ENCODE measurements at regions not wholly inside any gene's neighbourhood (a gene's known extent, or its start where the extent isn't known, plus 50 kb on each side); places are given as distances from the start of the nearest gene placed in this dataset.

DNA sequence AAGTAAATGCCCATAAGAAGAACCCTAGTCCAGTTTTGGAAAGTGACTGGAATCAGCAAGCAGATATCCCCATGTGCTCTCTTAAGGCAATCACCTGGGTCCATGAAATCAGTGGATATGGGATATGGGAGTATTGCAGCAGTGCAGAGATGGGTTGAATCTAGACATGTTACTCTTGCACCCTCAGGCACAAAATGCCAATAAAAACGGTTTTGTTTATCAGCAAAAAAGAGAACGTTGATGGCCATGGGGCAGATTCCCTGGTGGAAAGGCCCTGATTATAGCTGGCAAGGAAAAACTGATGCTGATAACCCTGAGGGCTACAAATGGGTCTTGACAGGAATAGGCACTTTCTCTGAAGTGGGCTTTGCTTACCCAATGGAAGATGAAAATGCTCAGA, 380.2 kb upstream of the SEMA6D start:
- no peak for TF ChIP-seq TCF7L2 (IDR thresholded peaks at IDR 0.05; ENCODE audit: borderline replicate concordance, extremely low read depth, insufficient read depth, insufficient read length)
- no peak for TF ChIP-seq JUND (IDR thresholded peaks at IDR 0.05)
- no peak for TF ChIP-seq SIN3A (IDR thresholded peaks at IDR 0.05; ENCODE audit: low read depth)
- TF ChIP-seq EZH2phosphoT487 (IDR thresholded peaks at IDR 0.05; ENCODE audit: borderline replicate concordance): no peak
- TF ChIP-seq RAD21 (IDR thresholded peaks at IDR 0.05; ENCODE audit: low read depth): no peak
- no peaks in the 10 kb centered on the region for H3K9me2 ChIP-seq (ENCODE audit: insufficient read depth)
- POLR2A ChIA-PET: no interaction called here
- no peaks in the 10 kb centered on the region for H3K79me2 ChIP-seq (ENCODE audit: insufficient read depth, low read length)
- BruUV-seq (replicated peaks): no TSS peak
- no peak overlapping the region for H3K27ac ChIP-seq (ENCODE audit: low read depth, low read length)
- DNase-seq (ENCODE audit: low read depth, low spot score) (no peak), ATAC-seq (no peak)
- no peak overlapping the region for H3K4me2 ChIP-seq (ENCODE audit: low read length)
- no peaks in the 10 kb centered on the region for H3K27me3 ChIP-seq (ENCODE audit: insufficient read depth, low read length)
- H3K4me3 ChIP-seq (replicated peaks in 1 of 2; ENCODE audit: low read depth in 1 of 2, low read length in 2 of 2): no peak overlapping the region
- no peaks in the 10 kb centered on the region for H3K4me1 ChIP-seq (ENCODE audit: control insufficient read depth in 1 of 2, insufficient read depth in 2 of 2, low read length in 2 of 2)
- H3K9ac ChIP-seq (ENCODE audit: low read length): no peak overlapping the region
- no peaks in the 10 kb centered on the region for H3K36me3 ChIP-seq (ENCODE audit: control insufficient read depth in 1 of 2, insufficient read depth in 2 of 2, low read length in 2 of 2)
- CTCF ChIA-PET: no interaction called here
- no peaks in the 10 kb centered on the region for H4K20me1 ChIP-seq (ENCODE audit: insufficient read depth)
- RAD21 ChIA-PET (ENCODE audit: low non-redundant PET in 1 of 2, low total read pairs in 2 of 2, uncharacterized antibody in 2 of 2, unreplicated experiment in 2 of 2): no interaction called here
- H3K9me3 ChIP-seq (ENCODE audit: control insufficient read depth in 1 of 2, insufficient read depth in 1 of 2, low read depth in 1 of 2, low read length in 2 of 2): peaks cover 6 to 42% of the 10 kb centered on the region in 2 experiments; a peak in 2 of 4 replicates
- no peak overlapping the region for H2AFZ ChIP-seq (ENCODE audit: low read depth, low read length, poor library complexity, severe bottlenecking)
- intact Hi-C loops (cut with micrococcal nuclease): no loop called here

DNA sequence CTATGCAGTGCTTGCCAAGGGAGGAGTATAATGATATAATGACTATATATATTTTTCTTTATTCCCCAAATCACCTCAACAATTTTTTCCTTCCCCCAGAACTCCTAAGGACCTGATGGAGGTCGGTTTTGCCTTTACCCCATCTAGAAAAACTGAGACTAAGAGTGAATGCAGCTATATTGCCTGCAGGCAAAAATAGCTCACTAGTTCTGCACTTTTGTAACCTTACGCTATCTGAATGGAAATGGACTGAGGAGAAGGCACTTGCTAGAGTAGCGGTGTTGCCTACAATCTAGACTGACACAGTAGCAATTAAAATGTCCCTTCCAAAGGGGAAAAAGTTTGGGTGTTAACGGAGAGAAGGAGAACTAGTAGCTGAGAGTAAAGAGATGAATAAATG, 379.5 kb upstream of the SEMA6D start:
- no peak overlapping the region for H3K4me3 ChIP-seq (replicated peaks in 1 of 2; ENCODE audit: low read depth in 1 of 2, low read length in 2 of 2)
- H3K9me3 ChIP-seq (ENCODE audit: control insufficient read depth in 1 of 2, insufficient read depth in 1 of 2, low read depth in 1 of 2, low read length in 2 of 2): peaks cover 6 to 42% of the 10 kb centered on the region in 2 experiments; a peak in 2 of 4 replicates
- H4K20me1 ChIP-seq (ENCODE audit: insufficient read depth): no peaks in the 10 kb centered on the region
- no peaks in the 10 kb centered on the region for H3K4me1 ChIP-seq (ENCODE audit: control insufficient read depth in 1 of 2, insufficient read depth in 2 of 2, low read length in 2 of 2)
- POLR2A ChIA-PET: no interaction called here
- DNase-seq (ENCODE audit: low read depth, low spot score) (no peak), ATAC-seq (no peak)
- no peaks in the 10 kb centered on the region for H3K36me3 ChIP-seq (ENCODE audit: control insufficient read depth in 1 of 2, insufficient read depth in 2 of 2, low read length in 2 of 2)
- H3K9ac ChIP-seq (ENCODE audit: low read length): no peak overlapping the region
- H3K4me2 ChIP-seq (ENCODE audit: low read length): no peak overlapping the region
- intact Hi-C loops (cut with micrococcal nuclease): no loop called here
- H2AFZ ChIP-seq (ENCODE audit: low read depth, low read length, poor library complexity, severe bottlenecking): no peak overlapping the region
- no TSS peak for BruUV-seq (replicated peaks)
- no peak overlapping the region for H3K27ac ChIP-seq (ENCODE audit: low read depth, low read length)
- CTCF ChIA-PET: no interaction called here
- H3K9me2 ChIP-seq (ENCODE audit: insufficient read depth): no peaks in the 10 kb centered on the region
- no peaks in the 10 kb centered on the region for H3K79me2 ChIP-seq (ENCODE audit: insufficient read depth, low read length)
- RAD21 ChIA-PET (ENCODE audit: low non-redundant PET in 1 of 2, low total read pairs in 2 of 2, uncharacterized antibody in 2 of 2, unreplicated experiment in 2 of 2): no interaction called here
- H3K27me3 ChIP-seq (ENCODE audit: insufficient read depth, low read length): no peaks in the 10 kb centered on the region
- TF ChIP-seq EZH2phosphoT487 (IDR thresholded peaks at IDR 0.05; ENCODE audit: borderline replicate concordance) (no peak), SP1 (IDR thresholded peaks at IDR 0.05; ENCODE audit: low read depth) (no peak), SRF (IDR thresholded peaks at IDR 0.05; ENCODE audit: low read depth) (no peak), TCF7L2 (IDR thresholded peaks at IDR 0.05; ENCODE audit: borderline replicate concordance, extremely low read depth, insufficient read depth, insufficient read length) (no peak), CBX3 (IDR thresholded peaks at IDR 0.05; ENCODE audit: low read depth) (no peak), RAD21 (IDR thresholded peaks at IDR 0.05; ENCODE audit: low read depth) (no peak), YY1 (IDR thresholded peaks at IDR 0.05; ENCODE audit: extremely low read depth, insufficient replicate concordance, low read depth, low read length) (no peak), ELF1 (IDR thresholded peaks at IDR 0.05; ENCODE audit: borderline replicate concordance, low read depth) (no peak), EGR1 (IDR thresholded peaks at IDR 0.05; ENCODE audit: low read depth) (no peak), POLR2AphosphoS5 (IDR thresholded peaks at IDR 0.05; ENCODE audit: low read depth, low read length) (no peak)
- TF ChIP-seq, protein P1, sequence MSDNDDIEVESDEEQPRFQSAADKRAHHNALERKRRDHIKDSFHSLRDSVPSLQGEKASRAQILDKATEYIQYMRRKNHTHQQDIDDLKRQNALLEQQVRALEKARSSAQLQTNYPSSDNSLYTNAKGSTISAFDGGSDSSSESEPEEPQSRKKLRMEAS (IDR thresholded peaks at IDR 0.05): no peak

Data from HCT116 (cell line).